GM18858 (cell line): ENCODE measurements at regions not wholly inside any gene's neighbourhood (a gene's known extent, or its start where the extent isn't known, plus 50 kb on each side); places are given as distances from the start of the nearest gene placed in this dataset.
"Not testable (repeated sequence)": the region's sequence is repeated elsewhere in the genome, so short reads cannot be mapped to it uniquely, and the experiment has no call there.

Experiments
- ATAC-seq: cut with Tn5 transposase; IDR thresholded peaks from one replicate; pipeline ENCODE4 v1.9.1; 2021; ENCODE audit not compliant: unreplicated experiment

DNA sequence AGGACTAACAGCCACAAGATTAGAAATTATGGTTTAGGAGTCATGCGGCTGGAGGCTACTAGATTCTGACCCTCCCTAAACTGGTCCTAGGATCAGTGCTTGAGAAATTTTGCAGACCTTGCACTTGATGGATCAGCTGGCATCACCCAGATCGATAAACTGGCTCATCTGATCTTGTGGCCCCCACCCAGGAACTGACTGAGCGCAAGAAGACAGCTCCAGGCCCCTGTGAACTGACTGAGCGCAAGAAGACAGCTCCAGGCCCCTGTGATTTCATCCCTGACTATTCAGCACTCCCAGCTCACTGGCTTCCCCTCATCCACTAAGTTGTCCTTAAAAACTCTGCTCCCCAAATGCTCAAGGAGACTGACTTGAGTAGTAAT, 67.8 kb downstream of the MRPL36 start:
- not testable (repeated sequence) for ATAC-seq

DNA sequence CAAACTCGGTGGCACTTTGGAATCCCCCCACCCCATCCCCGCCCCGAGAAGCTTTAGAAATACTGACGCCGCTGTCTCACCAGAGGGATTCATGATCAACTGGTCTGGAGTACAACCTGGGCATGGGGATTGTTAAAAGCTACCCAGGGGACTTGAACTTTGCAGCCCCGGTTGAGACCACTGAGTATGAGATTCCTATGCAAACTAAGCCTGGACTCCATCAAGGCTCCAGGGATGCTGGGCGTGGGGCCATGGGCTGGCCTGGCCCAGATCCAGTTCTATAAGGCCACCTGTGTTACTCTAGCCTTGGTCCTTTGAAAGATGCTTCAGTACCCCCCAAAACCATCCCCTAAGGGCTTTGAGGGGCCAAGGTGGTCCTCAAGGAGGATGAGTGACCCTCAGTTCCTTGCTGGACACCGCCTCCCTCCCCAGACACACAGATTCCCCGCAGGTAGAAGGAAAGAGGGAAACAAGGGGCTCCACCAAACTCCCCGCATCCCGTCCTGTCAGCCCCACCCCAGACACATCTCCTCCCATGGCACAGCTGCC, 68.5 kb downstream of the MRPL36 start:
- ATAC-seq: no peak

DNA sequence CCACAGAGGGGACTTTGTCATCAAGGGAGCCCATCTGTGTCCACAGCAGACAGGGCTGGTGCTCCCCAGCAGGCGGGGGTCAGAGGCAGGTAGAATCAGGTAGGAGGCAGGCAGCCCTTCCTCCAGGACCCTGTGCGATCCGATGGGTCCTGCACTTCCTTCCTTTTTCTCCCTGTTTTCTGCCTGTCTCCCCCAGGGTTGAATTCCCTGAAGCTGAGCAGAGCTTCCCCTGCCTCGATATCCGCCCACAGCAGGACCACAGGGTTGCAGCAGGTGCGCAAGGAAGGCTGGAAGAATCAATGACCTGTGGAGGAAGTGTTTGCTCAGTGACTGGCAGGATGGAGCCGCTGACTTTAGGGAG, 69.2 kb downstream of the MRPL36 start:
- ATAC-seq: no peak

DNA sequence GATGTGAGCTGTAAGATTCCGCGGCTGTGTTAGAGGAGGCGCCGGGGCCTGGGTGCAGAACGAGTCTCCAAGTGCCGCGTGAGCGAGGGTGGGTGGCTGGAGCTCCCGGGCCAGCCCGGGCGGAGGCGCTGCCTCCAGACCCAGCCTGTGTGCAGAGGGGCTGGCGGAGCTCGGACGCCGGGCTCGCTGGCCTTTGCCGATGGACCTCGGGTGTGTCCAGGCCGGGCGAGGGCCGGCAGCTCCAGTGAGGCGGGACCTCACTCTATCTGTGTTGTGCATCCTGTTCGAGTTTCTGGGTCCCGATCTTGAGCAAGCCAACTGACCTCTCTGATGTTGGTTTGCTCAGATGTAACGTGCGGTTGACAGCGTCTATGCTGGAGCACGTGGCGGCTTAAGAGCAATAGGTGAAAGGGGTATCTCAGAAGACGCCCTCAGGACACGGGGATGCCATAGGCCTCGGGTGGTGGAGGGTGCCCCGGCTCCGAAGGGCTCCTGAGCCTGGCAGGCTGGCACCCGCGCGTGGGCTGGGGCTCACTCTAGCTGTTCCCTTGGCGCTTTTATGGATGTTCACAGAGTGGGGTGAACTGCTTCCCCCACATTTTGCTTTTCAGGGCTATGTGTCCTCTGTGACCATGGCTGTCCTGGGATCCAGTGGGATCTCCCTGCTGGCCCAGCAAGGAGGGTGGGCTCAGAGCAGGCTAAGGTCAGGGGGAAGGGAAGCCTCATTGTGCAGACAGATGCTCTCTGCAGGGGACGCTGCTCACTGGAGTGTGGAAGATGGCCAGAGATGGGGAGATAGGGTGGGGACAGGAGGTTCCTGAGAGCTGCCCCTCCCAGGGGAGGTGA, 69.8 kb downstream of the MRPL36 start:
- ATAC-seq: no peak

DNA sequence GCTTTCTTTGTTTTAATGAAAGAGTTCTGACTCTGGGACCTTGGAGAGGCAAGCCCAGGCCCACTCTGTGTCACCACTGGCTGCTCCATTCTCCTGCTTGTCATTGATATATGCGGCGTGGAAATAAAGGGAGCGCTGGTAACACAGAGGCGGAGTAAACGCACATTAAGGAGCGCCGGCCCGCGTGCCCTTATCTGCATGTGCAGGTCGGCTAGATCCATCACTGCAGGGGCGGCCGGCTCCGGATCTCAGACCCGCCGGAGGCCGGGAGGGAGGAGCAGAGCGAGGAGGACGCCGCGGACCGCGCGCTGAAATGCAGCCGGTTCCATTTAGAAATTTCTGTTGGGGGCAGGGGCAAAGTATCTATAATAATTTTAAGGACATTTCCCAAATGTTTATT, 70.8 kb downstream of the MRPL36 start:
- ATAC-seq: no peak

DNA sequence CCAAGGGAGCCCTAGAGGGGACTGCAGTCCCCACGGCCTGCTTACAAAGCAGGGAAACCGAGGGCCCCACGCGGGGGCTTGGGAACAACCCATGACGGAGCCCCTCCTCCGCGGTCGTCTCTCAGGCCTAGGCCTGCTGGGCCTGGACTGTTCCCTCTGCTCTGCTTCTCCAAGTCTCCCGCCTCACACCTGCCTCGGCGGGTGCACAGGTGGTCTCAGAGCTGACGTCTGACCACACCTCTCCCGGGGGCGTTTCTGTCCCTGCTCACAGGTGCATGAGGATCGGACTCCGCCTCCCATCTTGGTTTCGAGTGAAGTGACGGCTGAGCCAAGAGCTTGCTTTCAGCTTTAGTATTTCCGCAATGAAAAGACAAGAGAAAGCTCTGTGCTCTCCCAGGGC, 72.1 kb downstream of the MRPL36 start:
- ATAC-seq: no peak

DNA sequence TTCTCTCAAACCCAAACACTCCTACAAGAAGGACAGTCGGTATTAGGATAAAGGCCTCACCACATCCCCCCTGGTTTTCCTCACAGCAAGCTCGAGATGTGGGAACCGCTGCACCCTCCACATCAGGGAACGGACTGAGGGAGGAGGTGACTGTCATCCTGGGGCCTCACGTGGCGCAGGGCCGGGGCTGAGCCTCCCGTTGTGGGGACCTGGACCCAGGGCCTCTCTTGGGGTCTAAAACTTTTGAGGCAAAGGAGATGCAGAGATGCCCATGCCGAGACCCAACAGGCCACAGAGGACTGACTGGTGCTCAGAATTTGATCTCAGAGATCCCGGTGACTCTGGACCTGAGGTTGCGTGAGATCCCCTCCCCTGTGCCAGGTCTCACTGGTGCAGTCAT, 72.7 kb downstream of the MRPL36 start:
- no peak for ATAC-seq

DNA sequence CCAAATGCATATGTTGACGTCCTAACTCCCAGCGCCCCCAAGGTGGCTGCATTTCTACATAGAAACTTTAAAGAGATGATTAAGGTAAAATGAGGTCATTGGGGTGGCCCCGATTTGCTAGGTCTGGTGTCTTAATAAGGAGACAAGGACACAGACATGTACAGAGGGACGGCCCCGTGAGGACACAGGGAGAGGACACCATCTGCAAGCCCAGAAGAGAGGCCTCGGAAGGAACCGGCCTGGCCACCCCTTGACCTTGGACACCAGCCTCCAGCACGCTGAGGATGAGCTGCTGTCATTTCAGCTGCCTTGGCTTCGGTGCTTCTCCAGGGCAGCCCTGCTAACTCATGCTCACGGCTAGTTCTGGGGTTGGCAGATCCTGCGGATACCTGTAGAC, 73.2 kb downstream of the MRPL36 start:
- ATAC-seq: no peak

DNA sequence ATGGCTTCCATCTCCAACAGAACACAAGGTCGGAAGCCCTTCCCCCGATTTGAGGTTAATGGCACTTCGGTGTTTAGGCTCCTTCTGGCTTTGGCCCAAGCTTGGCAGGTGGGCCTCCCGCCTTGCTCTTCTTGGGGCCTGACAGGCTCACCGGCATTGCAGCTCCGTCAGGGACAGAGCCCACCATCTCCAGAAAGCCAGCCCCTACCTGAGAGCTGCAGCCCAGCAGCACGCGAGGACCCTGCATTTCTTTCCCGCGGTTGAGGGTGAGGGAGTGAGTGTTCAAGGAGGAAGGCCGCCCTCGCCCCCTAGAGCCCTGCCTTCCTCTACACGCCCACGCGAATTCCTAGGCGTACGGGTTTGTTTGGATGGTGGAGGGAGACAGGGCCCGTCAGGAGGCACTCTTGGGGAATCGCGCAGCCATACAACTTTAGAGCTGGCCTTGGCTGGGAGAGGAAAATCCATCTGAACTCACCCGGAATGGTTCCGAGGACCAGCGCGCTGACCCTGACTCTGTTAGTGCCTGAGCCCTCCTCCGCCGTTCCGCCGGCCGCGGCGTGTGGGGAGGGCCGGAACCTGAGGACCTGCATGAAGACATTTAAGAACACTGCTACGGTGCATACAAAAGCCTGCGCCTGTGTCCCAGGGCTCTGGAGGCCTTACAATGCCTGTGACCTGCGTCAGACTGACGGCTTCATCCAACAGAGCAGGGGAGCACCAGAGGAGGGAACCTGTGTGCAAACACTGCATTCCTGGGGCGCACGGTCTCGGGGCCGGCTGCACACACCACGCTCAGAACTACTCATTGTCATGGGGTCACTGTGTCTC, 73.8 kb downstream of the MRPL36 start:
- no peak for ATAC-seq

DNA sequence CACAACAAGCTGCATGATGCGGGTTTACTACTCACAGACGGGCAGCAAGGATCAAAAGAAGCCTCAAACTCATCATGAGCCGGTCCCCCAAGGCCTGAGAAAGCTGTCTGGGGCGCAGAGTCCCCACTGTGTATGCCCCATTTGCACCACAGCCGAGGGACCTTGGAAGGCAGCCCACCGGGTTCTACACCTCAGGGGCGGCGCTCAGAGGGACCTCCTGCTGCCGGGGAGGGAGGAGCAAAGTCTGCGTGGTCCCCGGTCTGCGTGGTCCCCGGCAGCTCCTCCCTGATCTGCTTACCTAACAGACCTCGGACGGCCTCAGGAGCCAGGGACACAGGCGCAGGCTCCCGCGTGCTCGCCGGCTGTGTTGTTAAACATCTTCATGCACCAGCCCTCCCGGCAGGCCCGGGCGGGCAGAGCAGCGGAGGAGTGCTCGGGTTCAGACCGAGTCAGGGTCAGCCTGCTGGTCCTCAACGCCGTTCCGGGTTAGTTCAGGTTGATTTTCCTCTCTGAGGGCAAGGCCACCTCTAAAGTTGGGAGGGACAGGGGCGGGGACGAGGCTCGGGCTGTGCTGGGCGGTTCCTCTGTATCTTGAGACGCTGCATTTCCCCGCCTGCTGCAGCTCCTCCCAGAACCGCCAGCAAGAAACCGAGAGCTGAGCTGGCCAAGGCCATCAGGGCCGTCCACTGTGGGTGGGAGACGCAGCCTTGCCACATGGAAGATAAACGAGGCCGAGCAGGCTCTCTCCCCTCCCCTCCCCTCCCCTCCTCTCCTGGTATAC, 74.6 kb downstream of the MRPL36 start:
- ATAC-seq: no peak

DNA sequence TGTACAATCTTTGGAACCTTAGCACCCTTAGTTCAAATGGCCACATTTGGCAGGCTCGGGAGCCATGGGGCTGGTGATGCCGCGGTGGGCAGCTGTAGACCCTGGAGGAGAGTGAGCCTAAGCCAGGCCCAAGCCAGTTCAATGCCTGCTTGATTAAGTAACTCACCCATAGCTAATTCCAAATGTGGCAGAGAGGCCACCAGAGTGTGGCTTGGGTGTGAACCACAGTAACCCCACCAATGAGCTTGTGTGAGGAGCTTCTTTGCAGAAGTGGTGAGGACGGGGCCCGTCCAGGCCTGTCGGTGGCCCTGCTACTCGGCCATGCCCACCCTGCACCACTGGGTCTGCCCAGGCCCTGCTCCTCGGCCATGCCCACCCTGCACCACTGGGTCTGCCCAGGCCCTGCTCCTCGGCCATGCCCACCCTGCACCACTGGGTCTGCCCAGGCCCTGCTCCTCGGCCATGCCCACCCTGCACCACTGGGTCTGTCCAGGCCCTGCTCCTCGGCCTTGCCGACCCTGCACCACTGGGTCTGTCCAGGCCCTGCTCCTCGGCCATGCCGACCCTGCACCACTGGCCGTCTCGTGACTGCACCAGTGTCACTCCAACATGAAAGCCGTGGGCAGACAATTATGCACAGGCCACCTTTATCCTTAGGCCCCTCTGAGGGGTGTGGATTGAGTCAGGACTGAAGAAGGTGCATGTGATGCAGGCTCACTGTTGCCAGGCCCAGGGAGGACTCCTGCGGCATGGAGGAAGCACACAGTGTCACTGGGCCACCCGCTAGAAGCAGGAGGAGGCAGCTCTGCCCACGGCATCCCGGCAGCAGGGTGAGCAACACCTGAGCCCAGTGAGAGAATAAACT, 75.4 kb downstream of the MRPL36 start:
- no peak for ATAC-seq

DNA sequence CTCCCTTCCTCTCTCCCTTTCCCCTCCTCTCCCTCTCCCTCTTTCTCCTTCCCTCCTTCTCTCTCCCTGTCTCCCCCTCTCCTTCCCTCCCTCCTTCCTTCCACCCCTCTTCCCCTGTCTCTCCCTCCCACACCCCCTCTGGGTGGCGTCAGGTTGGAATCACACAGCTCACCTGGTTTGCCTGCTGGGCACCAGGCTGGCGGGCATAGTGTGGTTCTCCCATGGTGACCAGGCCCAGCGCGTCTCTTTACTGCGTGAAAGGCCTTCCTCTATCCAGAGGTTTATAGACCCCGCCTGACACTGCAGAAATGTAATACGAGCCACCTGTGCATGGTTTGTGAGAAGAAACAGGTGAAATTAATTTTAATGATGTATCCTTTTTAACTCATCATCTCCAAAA, 76.2 kb downstream of the MRPL36 start:
- ATAC-seq: no peak

DNA sequence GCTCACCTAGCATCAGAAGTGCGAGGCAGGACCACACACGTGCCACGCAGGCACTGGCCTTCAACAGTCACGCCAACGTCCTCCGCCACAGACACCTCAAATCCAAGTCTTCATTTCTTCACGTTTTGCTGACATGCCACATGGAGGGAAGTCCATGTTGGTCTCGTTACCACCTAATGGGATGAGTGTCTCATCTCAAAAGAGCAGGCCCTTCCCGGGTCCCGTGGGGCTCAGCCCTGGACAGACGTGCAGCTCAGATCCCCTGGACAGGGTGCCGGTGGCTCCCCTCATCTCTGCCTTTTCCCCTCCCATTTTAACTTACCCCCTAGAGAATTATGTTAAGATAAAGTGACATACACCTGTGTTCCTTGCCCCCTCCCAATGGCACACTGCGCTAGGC, 76.8 kb downstream of the MRPL36 start:
- no peak for ATAC-seq

DNA sequence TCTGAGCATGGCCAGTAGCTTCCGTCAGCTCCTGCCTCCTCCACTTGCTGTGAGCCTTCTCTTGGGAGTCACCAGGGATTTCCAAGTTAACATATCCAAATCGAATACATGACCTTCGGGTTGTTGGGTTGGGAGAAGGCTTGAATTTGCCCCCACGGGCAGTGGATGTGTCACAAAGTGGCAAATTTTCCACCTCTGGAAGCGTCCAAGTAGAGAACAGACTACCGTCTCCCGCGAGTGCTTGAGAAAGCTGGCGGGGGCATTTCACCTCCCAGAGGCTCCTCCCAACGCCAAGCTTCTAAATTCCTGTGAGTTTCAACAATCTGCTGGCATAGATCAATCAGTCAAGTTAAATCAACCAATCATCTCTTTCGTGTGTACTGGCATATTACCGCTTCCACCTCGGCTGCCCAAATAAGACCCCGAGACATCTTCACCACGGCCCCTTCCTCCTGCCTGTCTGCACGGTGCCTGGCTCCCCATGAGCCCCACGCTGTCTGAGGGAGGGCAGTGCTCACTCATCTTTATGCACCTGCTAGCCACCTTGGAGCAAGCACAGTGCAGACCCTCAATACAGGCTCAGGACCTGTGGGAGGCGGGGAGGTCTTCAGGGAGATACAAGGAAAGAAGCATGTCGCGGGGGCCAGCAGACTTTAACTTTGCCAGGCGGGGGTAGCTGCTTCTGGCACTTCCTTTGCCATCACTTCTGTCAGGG, 79.1 kb downstream of the MRPL36 start:
- ATAC-seq: no peak

DNA sequence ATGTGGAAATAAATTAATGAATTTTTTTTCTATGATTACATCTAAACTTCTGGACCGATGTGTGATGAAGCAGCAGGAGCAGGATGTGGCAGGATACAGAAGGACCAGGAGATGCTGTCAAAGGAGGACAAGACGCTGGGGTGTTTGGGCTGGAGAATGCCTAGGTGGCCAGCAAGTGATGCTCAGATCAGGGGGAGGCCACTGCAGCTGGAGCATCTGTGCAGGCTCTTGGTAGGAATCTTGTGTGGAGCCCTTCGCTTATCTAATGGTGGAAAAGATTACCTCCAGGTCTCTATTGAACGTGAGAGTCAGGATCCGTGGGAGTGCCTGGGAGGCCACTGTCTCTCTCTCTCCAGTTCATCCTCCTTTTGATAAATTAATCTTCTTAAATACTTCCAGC, 79.8 kb downstream of the MRPL36 start:
- ATAC-seq: no peak

DNA sequence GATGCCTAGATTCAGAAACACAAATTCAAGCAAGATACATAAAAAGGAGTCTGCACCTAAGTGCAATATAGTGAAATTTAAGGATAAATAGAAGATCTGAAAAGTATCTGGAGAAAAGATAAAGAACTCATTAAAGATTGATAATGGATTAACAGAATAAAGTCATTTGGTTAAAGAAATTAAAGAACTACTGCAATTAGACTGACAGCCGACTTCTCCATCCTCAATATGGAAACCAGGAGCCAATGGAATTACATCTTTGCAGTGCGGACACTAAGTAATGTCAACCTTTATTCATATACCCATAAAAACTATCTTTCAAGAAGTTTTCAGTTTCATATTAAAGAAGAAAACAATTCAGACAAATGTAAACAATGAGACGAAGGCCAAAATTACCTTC, 81.0 kb downstream of the MRPL36 start:
- no peak for ATAC-seq

DNA sequence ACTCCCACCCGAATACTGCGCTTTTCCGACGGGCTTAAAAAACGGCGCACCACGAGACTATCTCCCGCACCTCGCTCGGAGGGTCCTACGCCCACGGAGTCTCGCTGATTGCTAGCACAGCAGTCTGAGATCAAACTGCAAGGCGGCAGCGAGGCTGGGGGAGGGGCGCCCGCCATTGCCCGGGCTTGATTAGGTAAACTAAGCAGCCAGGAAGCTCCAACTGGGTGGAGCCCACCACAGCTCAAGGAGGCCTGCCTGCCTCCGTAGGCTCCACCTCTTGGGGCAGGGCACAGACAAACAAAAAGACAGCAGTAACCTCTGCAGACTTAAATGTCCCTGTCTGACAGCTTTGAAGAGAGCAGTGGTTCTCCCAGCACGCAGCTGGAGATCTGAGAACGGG, 89.5 kb downstream of the MRPL36 start:
- not testable (repeated sequence) for ATAC-seq

DNA sequence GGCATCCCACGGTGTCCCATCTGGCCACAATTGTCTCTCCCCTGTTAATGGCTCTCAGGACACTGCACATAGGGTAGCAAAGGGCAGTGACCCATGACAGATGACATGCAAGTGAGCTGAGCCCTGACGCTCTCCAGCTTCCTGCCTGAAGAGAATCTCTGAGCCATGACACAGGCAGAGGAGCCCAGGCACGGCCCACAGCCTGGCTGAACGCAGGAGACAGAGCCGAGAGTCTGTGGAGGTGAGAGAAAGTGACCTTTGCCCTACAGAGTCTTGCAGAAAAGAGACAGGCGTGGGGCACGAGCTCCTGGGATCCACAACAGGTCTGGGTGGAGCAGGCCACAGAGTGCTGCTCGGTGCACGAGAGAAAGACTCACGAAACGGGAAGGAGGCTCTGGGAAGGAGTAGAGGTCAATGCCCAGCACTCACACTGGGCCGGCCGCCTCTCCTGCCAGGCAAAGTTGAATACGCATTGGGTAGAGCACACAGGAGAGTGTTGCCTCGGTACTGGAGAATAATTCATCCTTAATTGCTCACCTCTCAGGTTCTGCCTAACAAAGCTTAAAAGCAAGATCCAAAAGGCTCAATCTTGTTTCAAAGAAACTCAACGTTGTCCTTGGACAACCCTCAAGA, 90.3 kb downstream of the MRPL36 start:
- no peak for ATAC-seq

DNA sequence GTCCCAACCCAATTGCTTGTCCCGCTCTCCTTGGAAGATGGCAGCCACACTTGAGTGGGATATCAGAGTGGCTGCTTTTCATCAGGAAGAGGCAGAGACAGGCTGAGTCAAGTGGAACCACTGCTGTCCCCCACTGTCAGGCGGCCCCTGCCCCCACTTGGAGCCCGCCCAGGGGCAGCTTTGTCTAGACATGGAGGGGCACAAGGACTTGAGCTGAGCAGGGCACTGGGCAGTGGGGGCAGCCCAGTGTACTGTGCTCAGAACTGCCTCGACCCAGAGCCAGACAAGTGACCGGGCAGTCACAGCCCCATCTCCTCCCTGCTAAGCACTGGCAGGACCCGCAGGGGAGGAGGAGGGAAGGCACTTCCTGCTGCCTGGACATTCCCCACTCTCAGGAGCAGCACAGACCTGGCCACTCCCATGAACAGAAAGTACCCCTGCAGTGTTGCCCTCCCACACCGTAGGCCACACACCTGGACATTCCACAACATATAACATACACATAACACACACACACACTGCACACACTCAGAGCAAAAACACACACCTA, 91.0 kb downstream of the MRPL36 start:
- no peak for ATAC-seq
